Esophagus muscularis mucosa (tissue), 4 donors: ENCODE measurements at regions not wholly inside any gene's neighbourhood (a gene's known extent, or its start where the extent isn't known, plus 50 kb on each side); places are given as distances from the start of the nearest gene placed in this dataset.

Experiments
- EP300 ChIP-seq: sonication (generic); formaldehyde crosslinking; IDR thresholded peaks from one replicate; pipeline ENCODE4 v1.6.1; 2017; ENCODE audit warnings: antibody characterized with exemption
- POLR2A ChIP-seq: fragments of 450-650 bp; IDR thresholded peaks from one replicate; pipeline ENCODE4 v1.6.1; 2017; ENCODE audit warnings: antibody characterized with exemption, moderate library complexity, mild to moderate bottlenecking, low read depth
- POLR2AphosphoS5 ChIP-seq, 2 donors: sonication (generic); formaldehyde crosslinking; IDR thresholded peaks; one replicate each; pipeline ENCODE4 v1.6.1; 2017; ENCODE audit warnings: antibody characterized with exemption in 2 of 2
- TF ChIP-seq, protein P1 (sequence below), 3 experiments: fragments of 200-600 bp in 2 of 3; fragments of 450-650 bp in 1 of 3; sonication (generic) in 2 of 3; IDR thresholded peaks; one replicate each; pipeline ENCODE4 v1.5.1; 2017 to 2019; ENCODE audit warnings: antibody characterized with exemption in 3 of 3, mild to moderate bottlenecking in 2 of 3, moderate library complexity in 1 of 3

GRCh38 chr3:160097478-160097877, 108.8 kb downstream of the IL12A start:
- TF ChIP-seq POLR2A (no peak), POLR2AphosphoS5 (IDR thresholded peaks at IDR 0.05) (no peak), EP300 (no peak)
- TF ChIP-seq, protein P1, sequence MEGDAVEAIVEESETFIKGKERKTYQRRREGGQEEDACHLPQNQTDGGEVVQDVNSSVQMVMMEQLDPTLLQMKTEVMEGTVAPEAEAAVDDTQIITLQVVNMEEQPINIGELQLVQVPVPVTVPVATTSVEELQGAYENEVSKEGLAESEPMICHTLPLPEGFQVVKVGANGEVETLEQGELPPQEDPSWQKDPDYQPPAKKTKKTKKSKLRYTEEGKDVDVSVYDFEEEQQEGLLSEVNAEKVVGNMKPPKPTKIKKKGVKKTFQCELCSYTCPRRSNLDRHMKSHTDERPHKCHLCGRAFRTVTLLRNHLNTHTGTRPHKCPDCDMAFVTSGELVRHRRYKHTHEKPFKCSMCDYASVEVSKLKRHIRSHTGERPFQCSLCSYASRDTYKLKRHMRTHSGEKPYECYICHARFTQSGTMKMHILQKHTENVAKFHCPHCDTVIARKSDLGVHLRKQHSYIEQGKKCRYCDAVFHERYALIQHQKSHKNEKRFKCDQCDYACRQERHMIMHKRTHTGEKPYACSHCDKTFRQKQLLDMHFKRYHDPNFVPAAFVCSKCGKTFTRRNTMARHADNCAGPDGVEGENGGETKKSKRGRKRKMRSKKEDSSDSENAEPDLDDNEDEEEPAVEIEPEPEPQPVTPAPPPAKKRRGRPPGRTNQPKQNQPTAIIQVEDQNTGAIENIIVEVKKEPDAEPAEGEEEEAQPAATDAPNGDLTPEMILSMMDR (IDR thresholded peaks at IDR 0.05), result no peak
